PFSK-1 (cell line): ENCODE measurements at regions not wholly inside any gene's neighbourhood (a gene's known extent, or its start where the extent isn't known, plus 50 kb on each side); places are given as distances from the start of the nearest gene placed in this dataset.

Experiments used
- REST ChIP-seq, 2 experiments: IDR thresholded peaks; 2 replicates each; pipeline versions ENCODE4 v1.6.1 to v1.8.0; 2011 to 2012; ENCODE audit warnings: low read depth in 2 of 2, low read length in 2 of 2, control low read depth in 1 of 2, inconsistent platforms in 1 of 2, mild to moderate bottlenecking in 1 of 2, moderate library complexity in 1 of 2; ENCODE audit not compliant: insufficient read depth in 1 of 2
- SIN3A ChIP-seq: IDR thresholded peaks from 2 replicates; pipeline ENCODE4 v1.6.1; 2012; ENCODE audit warnings: mild to moderate bottlenecking, low read length, moderate library complexity, borderline replicate concordance; ENCODE audit not compliant: insufficient read depth

- no peak for TF ChIP-seq REST (IDR thresholded peaks at IDR 0.05; ENCODE audit: insufficient read depth in 1 of 2, low read depth in 2 of 2, low read length in 2 of 2)
- TF ChIP-seq SIN3A: no peak
Measured at GRCh38 chr1:200290010-200290685, 119.7 kb downstream of the ZNF281 start.
